Pancreas (tissue), 10 donors: ENCODE measurements at regions not wholly inside any gene's neighbourhood (a gene's known extent, or its start where the extent isn't known, plus 50 kb on each side); places are given as distances from the start of the nearest gene placed in this dataset.

Source experiments
- ATAC-seq, 4 donors: fragments of 200-7000 bp; cut with Tn5 transposase; one replicate each; pipeline versions ENCODE4 v1.8.0 to v1.9.1; 2020; ENCODE audit warnings: mild to moderate bottlenecking in 4 of 4, moderate library complexity in 4 of 4
- DNase-seq, 6 donors: peaks; one replicate each; pipeline ENCODE4 v3.0.0-alpha.2; 2020
- FAIRE-seq: peaks from 2 replicates; lab custom pipeline; 2012; peaks lifted over from hg19 to GRCh38; lab: Jason Lieb, UNC
- H3K27ac ChIP-seq, 4 donors: fragments of 200-600 bp; sonication (generic); 1 replicate in 3 of 4; 2 replicates in 1 of 4; pipeline versions ENCODE4 v1.5.0 to v1.8.0; 2020
- H3K27me3 ChIP-seq, 4 donors: fragments of 200-600 bp; one replicate each; pipeline ENCODE4 v1.8.0; 2021
- H3K36me3 ChIP-seq, 3 donors: fragments of 200-600 bp; sonication (generic) in 1 of 3; one replicate each; pipeline versions ENCODE4 v1.5.0 to v1.8.0; 2020 to 2021
- H3K4me1 ChIP-seq, 3 donors: fragments of 200-600 bp; one replicate each; pipeline ENCODE4 v1.8.0; 2021
- H3K4me3 ChIP-seq, 4 donors: fragments of 200-600 bp; sonication (generic) in 2 of 4; one replicate each; pipeline versions ENCODE4 v1.5.0 to v1.8.0; 2020 to 2021
- H3K9me3 ChIP-seq, 4 donors: fragments of 200-600 bp; one replicate each; pipeline ENCODE4 v1.8.0; 2021
- WGBS, 2 donors: extraction: QIAGEN DNeasy Blood & Tissue Kit; methylation state at CpG; one replicate each; pipeline ENCODE4 v1.1.7; 2013; 5-methylcytosine and 5-hydroxymethylcytosine counted together
- intact Hi-C, 3 donors: fragments of 100-400 bp; cut with DNase I; formaldehyde crosslinking; loops; one replicate each; pipeline versions ENCODE4 v1.11.1 to v1.14.2; 2022
- TF ChIP-seq, protein P1 (sequence below), 4 donors: fragments of 200-600 bp; sonication (generic) in 3 of 4; IDR thresholded peaks; one replicate each; pipeline versions ENCODE4 v1.5.0 to v1.8.0; 2021; ENCODE audit warnings: antibody characterized with exemption in 4 of 4
- donor health status: healthy with polysubstance abuse.
- donor health status: DM: no; HTN: no; CAD: no; lungs with moderate emphysema.
- donor health status: DM: no; HTN: no; CAD: no.
- donor health status: control.
- donor health status: control.
- donor health status: Bipolar disorder and iron deficiency.
- donor health status: DM: yes; HTN: yes; CAD: no.
- donor health status: DM: no; HTN: no; CAD: no.
- donor health status: DM: no; HTN: no; CAD: no.
- donor health status: DM: yes; HTN: yes; CAD: no.

DNA sequence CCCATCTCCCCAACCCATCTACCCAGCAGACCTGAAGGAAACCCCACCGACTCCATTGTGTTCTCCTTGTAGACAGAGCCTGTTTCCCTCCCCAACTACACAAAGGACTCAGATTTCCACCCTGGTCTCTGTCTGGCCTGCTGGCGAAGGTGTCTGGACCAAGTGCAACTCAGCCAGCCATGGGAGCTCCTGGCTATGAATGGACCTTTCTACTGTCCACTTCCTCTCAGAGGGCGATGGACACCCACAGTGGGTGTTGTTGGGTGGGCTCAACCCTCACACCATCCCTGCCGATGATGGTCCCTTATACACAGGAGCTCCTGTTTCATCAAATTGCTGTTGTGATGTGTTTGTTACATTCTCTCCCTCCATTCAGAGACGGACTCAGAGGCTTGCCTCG, 112.5 kb upstream of the PHACTR3 start:
- H3K27me3 ChIP-seq: no peaks in the 10 kb centered on the region

DNA sequence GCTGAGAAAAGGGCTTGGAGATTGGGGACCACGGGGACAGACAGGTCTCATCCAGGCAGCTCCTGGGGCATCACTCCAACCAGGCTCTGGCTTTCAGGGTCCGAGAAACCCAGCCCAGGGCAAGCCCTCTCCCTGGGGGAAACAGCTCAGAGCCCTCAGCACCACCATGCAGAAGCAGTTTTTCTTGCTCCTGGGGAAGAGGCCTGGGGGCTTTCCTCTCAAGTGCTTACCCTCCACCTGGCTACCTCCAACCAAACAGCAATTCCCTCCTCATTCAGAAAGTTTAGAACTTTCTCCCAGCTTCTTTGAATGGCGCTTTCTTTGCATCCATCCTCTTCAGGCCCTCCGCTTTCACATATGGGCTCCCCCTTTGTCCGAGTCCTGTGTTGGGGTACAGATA, 110.4 kb upstream of the PHACTR3 start:
- ATAC-seq (no peak), FAIRE-seq (no peak), DNase-seq (no peak)
- TF ChIP-seq, protein P1, sequence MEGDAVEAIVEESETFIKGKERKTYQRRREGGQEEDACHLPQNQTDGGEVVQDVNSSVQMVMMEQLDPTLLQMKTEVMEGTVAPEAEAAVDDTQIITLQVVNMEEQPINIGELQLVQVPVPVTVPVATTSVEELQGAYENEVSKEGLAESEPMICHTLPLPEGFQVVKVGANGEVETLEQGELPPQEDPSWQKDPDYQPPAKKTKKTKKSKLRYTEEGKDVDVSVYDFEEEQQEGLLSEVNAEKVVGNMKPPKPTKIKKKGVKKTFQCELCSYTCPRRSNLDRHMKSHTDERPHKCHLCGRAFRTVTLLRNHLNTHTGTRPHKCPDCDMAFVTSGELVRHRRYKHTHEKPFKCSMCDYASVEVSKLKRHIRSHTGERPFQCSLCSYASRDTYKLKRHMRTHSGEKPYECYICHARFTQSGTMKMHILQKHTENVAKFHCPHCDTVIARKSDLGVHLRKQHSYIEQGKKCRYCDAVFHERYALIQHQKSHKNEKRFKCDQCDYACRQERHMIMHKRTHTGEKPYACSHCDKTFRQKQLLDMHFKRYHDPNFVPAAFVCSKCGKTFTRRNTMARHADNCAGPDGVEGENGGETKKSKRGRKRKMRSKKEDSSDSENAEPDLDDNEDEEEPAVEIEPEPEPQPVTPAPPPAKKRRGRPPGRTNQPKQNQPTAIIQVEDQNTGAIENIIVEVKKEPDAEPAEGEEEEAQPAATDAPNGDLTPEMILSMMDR (IDR thresholded peaks at IDR 0.05): no peak
- no peak overlapping the region for H3K4me3 ChIP-seq
- no peaks in the 10 kb centered on the region for H3K36me3 ChIP-seq
- H3K27me3 ChIP-seq: no peaks in the 10 kb centered on the region
- no peaks in the 10 kb centered on the region for H3K4me1 ChIP-seq
- WGBS, 2 donors: 55 to 70% methylated on average over 5 of the region's 5 CpGs
- no peak overlapping the region for H3K27ac ChIP-seq
- no peaks in the 10 kb centered on the region for H3K9me3 ChIP-seq
- intact Hi-C loops: no loop called here

More for the DNA sequence above, 112.5 kb upstream of the PHACTR3 start:
- intact Hi-C loops: no loop called here
- TF ChIP-seq, protein P1 (IDR thresholded peaks at IDR 0.05): no peak
- ATAC-seq (no peak), DNase-seq (no peak), FAIRE-seq (no peak)
- Histone ChIP-seq H3K9me3 (no peaks in the 10 kb centered on the region), H3K27ac (no peak overlapping the region), H3K36me3 (no peaks in the 10 kb centered on the region), H3K4me1 (no peaks in the 10 kb centered on the region), H3K4me3 (no peak overlapping the region)
- 60 to 72% methylated on average over 6 of the region's 6 CpGs for WGBS, 2 donors

- no peak for FAIRE-seq
- TF ChIP-seq, protein P1 (IDR thresholded peaks at IDR 0.05): no peak
Measured at GRCh38 chr20:59495166-59495565, 109.2 kb upstream of the PHACTR3 start.

DNA sequence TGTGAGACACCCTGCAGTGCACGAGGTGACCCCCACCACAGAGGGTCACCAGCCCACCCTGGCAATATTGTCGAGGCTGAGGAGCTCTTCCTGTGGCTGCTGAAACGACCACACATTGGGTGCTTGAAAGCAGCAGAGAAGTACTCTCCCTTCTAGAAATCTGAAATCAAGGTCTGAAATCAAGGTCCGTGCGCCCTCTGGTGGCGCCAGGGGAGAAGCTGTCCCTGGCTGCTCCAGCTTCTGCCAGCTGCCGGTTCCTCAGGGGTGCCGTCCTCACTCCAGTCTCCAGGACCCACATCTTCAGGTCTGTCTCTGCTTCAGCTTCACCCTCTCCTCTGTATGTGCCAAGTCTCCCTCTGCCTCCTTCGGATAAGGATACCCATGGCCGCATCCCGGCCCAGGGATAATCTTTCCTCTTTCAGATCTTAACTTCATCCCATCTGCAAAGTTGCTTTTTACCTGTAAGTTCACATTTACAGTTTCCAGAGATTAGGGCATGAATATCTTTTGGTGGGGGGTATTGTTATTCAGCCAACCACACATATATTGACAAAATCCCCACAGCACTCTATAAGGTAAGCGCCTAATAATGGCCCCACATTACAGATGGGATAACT, 108.3 kb upstream of the PHACTR3 start:
- FAIRE-seq (no peak), DNase-seq (peak; percentile 33 to 87 (median 70)), ATAC-seq (peak; percentile 72 to 89 (median 88))
- intact Hi-C loops: no loop called here
- WGBS, 2 donors: 9 to 10% methylated on average over 12 of the region's 12 CpGs
- TF ChIP-seq, protein P1 (IDR thresholded peaks at IDR 0.05): peak; percentile 84 to 94 (median 90)
- no peak overlapping the region for H3K4me3 ChIP-seq
- H3K9me3 ChIP-seq: no peaks in the 10 kb centered on the region
- no peak overlapping the region for H3K27ac ChIP-seq
- H3K4me1 ChIP-seq: no peaks in the 10 kb centered on the region
- no peaks in the 10 kb centered on the region for H3K36me3 ChIP-seq
- no peaks in the 10 kb centered on the region for H3K27me3 ChIP-seq

More at GRCh38 chr20:59495166-59495565, 109.2 kb upstream of the PHACTR3 start:
- DNase-seq: no peak
- H3K4me3 ChIP-seq: no peak overlapping the region
- 54 to 67% methylated on average over 8 of the region's 8 CpGs for WGBS, 2 donors
- intact Hi-C loops: no loop called here
- H3K36me3 ChIP-seq: no peaks in the 10 kb centered on the region
- no peak overlapping the region for H3K27ac ChIP-seq
- H3K4me1 ChIP-seq: no peaks in the 10 kb centered on the region
- no peaks in the 10 kb centered on the region for H3K27me3 ChIP-seq
- no peak for ATAC-seq
- H3K9me3 ChIP-seq: no peaks in the 10 kb centered on the region

DNA sequence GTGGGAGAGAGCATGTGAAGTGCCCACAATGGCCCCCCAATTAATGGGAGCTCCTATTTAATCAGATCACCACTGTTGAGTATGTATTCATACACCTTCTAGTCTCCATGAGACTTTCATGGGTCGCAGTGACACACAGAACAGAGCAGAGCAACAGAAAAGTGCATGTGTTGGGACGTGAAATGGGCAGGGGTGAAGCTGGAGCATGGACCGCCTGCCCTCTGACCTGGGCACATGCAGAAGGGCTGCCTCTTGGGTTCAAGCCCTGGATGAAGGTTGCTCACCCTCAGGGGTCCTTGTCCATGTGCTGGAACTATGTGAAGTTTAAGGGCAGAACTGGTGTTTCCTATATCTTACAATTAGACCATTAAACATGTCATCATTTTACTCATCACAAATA, 106.0 kb upstream of the PHACTR3 start:
- TF ChIP-seq, protein P1 (IDR thresholded peaks at IDR 0.05): no peak
- intact Hi-C loops: no loop called here
- no peak overlapping the region for H3K27ac ChIP-seq
- WGBS, 2 donors: 54 to 79% methylated on average over 3 of the region's 3 CpGs
- ATAC-seq: no peak
- H3K27me3 ChIP-seq: peaks cover 0 to 4% (median 0%) of the 10 kb centered on the region in 4 donors
- H3K36me3 ChIP-seq: no peaks in the 10 kb centered on the region
- no peaks in the 10 kb centered on the region for H3K4me1 ChIP-seq
- H3K9me3 ChIP-seq: no peaks in the 10 kb centered on the region
- no peak for DNase-seq
- no peak for FAIRE-seq
- H3K4me3 ChIP-seq: no peak overlapping the region
